Left ventricle myocardium inferior (tissue), 1 donor: ENCODE measurements at regions not wholly inside any gene's neighbourhood (a gene's known extent, or its start where the extent isn't known, plus 50 kb on each side); places are given as distances from the start of the nearest gene placed in this dataset.
A peak's percentile ranks its signal among the peaks of the same experiment; 100 is the strongest.

Experiments
- DNase-seq: peaks from one replicate; pipeline ENCODE4 v3.0.0-alpha.2; 2020
- H3K27ac ChIP-seq: fragments of 200-600 bp; replicated peaks from 2 replicates; pipeline ENCODE4 v1.8.0; 2021
- H3K27me3 ChIP-seq: fragments of 200-600 bp; 2 replicates; pipeline ENCODE4 v1.8.0; 2021; ENCODE audit warnings: low read depth
- H3K36me3 ChIP-seq: fragments of 200-600 bp; 2 replicates; pipeline ENCODE4 v1.8.0; 2021
- H3K4me1 ChIP-seq: fragments of 200-600 bp; 2 replicates; pipeline ENCODE4 v1.8.0; 2021
- H3K4me3 ChIP-seq: fragments of 200-600 bp; 2 replicates; pipeline ENCODE4 v1.8.0; 2021; ENCODE audit warnings: mild to moderate bottlenecking, moderate library complexity
- H3K9me3 ChIP-seq: fragments of 200-600 bp; replicated peaks from 2 replicates; pipeline ENCODE4 v1.8.0; 2021
- CTCF ChIP-seq: fragments of 200-600 bp; IDR thresholded peaks from 2 replicates; pipeline ENCODE4 v1.8.0; 2021; ENCODE audit warnings: antibody characterized with exemption, mild to moderate bottlenecking, borderline replicate concordance
- intact Hi-C: fragments of 100-400 bp; cut with micrococcal nuclease; formaldehyde crosslinking; loops from one replicate; pipeline ENCODE4 v1.11.0; 2022
- donor health status: DM: no; HTN: yes; CAD: no; lungs with severe emphysema.

DNA sequence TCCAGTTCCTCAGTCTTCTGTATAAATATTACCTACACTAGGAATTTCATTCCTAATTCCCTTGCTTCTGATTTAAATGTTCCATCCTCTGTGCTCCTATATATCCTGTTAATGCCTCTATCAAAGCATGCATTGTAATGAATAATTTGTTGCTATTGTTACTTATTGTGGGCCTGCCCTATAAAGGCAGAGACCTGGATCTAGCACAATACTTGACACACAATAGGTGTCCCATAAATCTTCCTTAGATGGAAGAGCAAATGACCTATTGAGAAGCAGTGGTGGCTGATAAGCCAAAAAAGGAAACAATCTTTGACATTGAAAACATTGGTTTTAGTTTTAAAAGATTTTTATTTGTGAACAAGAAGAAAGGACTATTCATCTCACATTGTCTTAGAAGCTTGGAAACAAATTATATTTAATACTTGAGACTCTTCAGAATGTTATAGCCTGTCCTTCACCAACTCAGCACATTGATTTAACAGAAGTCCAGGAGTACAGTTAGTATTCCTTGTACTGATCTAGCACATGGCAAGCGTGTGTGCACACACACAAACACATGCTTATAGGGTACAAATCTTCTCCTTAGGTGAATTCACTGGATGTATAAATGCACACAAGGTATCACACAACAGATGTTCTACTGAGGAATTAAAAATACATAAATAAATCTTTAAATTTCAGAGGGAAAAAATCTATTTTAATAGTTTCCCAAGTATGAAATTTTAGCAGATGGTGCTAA is 135.9 kb downstream of the DUSP6 start:
- no peak for TF ChIP-seq CTCF
- Histone ChIP-seq H3K27me3 (no peaks in the 10 kb centered on the region), H3K4me3 (no peak overlapping the region), H3K9me3 (peaks cover 4% of the 10 kb centered on the region), H3K4me1 (peaks cover 8% of the 10 kb centered on the region), H3K36me3 (no peaks in the 10 kb centered on the region), H3K27ac (no peak overlapping the region)
- no peak for DNase-seq
- intact Hi-C loops: no loop called here

DNA sequence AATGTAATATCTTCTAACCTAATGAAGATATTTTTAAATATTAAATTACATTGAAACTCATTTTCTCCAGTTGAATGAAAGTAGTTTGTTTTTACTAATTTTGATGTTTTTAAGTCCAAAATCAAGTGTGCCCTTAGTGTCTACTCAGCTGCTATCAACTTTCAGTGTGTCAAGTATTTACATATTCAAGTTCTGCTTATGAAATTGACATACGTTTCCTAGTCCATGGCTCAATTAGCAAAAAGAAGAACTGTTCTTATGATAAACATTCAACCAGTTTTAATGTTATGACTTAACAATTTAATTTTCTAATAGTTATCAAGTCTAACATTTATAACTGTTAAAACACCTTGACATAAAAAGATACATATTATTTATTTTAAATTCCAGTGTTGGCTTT is 137.1 kb downstream of the DUSP6 start:
- H3K36me3 ChIP-seq: no peaks in the 10 kb centered on the region
- H3K27ac ChIP-seq: no peak overlapping the region
- intact Hi-C loops: no loop called here
- H3K27me3 ChIP-seq: no peaks in the 10 kb centered on the region
- DNase-seq: no peak
- H3K9me3 ChIP-seq: no peaks in the 10 kb centered on the region
- H3K4me1 ChIP-seq: peaks cover 15% of the 10 kb centered on the region
- no peak for TF ChIP-seq CTCF
- no peak overlapping the region for H3K4me3 ChIP-seq

DNA sequence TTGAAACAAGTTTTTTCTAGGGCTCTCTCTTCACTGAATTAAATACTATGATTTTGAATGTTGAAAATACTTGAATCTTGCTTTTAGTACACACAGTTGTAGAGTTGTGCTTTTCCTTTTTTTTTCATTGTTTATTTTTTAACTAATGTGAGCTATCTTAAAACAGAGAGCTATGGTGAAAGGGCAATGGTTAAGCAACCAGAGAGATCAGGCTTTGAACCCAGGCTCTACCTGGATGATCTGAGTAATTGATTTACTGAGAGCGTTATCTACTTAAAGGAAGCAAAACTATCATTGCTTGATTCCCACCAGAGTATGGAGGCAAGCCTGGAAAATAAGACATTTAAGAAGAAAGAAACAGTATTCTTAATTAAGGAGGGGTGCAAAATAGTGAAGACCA is 138.6 kb downstream of the DUSP6 start:
- Histone ChIP-seq H3K36me3 (no peaks in the 10 kb centered on the region), H3K9me3 (no peaks in the 10 kb centered on the region), H3K4me3 (no peak overlapping the region), H3K27me3 (no peaks in the 10 kb centered on the region), H3K4me1 (peaks cover 17% of the 10 kb centered on the region), H3K27ac (peak overlapping the region; percentile 84)
- no peak for DNase-seq
- no peak for TF ChIP-seq CTCF
- intact Hi-C loops: no loop called here

DNA sequence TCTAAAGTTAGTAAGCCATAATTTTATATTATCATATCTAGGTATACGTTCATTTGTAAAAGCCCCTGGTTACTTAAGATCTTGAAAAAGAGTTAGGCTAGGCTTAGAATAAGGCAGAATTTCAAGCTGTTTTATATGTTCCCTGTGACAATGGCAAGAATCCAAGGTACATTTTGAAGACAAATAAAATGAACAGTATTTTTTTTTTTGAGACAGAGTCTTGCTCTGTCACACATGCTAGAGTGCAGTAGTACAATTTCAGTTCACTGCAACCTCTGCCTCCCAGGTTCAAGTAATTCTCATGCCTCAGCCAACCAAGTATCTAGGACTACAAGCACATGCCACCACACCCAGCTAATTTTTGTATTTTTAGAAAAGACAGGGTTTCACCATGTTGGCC is 139.2 kb downstream of the DUSP6 start:
- H3K4me3 ChIP-seq: no peak overlapping the region
- intact Hi-C loops: no loop called here
- H3K4me1 ChIP-seq: peaks cover 17% of the 10 kb centered on the region
- no peaks in the 10 kb centered on the region for H3K36me3 ChIP-seq
- TF ChIP-seq CTCF: no peak
- no peaks in the 10 kb centered on the region for H3K9me3 ChIP-seq
- H3K27ac ChIP-seq: peak overlapping the region; percentile 84
- DNase-seq: no peak
- no peaks in the 10 kb centered on the region for H3K27me3 ChIP-seq

DNA sequence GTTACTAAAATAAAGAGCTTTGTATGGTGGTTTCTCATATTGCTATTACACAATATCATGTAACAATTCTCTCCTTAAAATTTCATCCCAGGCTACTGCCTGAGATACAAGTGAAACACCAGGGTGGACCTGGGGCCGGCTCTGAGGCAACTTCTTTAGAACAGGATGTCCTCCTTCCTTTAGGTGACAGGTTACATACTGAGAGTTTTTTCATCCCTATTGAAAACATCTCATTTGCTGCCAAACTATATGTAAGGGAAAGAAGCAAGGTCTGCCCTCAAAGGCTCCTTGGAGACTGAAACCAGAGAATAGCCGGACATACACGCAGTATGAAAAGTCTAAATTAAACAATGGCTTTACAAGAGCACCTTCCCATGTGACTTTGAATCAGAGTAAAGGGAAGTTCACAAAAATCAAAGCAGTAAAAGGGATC is 139.9 kb downstream of the DUSP6 start:
- TF ChIP-seq CTCF: no peak
- Histone ChIP-seq H3K27ac (peak overlapping the region; percentile 84), H3K4me3 (no peak overlapping the region), H3K9me3 (no peaks in the 10 kb centered on the region), H3K4me1 (peaks cover 17% of the 10 kb centered on the region), H3K27me3 (no peaks in the 10 kb centered on the region), H3K36me3 (no peaks in the 10 kb centered on the region)
- peak; percentile 31 for DNase-seq
- intact Hi-C loops: no loop called here
